HT-29 (cell line): ENCODE measurements at regions not wholly inside any gene's neighbourhood (a gene's known extent, or its start where the extent isn't known, plus 50 kb on each side); places are given as distances from the start of the nearest gene placed in this dataset.
"Not testable (repeated sequence)": the region's sequence is repeated elsewhere in the genome, so short reads cannot be mapped to it uniquely, and the experiment has no call there.

Experiments
- DNase-seq: peaks from one replicate; pipeline ENCODE4 v3.0.0-alpha.2; 2015; ENCODE audit warnings: low spot score

DNA sequence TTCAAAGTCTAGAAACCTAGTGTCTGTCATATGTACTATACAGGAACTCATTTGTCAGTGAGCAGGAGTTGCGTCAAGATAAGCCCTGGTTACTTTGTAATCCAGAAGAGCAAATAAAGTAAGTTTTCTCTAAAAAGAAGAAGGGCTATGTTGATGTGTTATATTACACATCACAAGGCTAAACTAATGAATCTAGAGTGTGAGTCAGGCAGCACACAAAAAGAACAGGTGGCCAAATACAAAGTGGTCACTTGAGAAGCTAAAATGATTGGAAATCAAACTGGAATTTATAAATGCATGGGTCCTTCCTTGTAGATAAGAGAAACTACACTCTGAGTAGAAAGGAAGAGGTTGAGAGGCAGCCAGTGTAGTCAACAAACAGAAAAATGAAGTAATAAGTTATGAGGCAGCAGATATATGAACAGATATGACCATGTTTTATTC lies 771.6 kb downstream of the DIPK2A start:
- no peak for DNase-seq

DNA sequence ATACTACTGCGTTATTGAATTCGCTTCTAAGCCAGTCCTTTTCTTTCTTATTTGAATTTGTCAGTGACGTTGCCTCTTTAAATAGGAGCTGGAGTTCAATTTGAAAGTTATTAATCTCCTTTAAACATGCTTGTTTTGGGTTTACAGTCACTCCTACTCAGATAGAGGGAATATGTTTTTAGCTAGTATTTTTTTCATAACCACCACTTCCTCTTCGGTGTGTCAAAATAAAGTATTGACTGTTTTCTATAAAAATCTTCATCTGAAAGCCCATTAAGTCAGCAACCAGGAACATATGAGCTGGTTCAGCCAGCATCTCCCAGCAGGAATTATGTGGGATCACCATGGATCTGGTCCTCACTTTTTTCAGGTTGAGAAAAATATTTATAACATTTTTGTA lies 772.9 kb downstream of the DIPK2A start:
- no peak for DNase-seq

DNA sequence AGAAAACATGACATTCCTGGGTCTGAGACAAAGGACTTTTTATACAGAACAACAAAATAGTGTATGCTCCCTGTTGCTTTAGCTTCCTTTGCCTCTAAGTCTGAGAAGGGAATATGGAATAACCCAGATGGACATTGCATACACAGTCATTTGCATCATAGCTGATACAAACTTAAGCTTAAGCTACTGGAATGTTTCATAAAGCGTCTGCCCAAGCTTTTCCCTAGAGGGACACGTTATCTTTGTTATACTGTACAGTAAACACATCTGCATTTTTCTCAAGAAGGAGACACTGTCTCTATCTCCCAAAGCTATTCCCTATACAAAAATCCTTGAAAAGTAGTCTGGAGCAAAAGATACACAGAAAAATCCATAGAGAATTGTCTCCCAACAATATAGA lies 775.0 kb downstream of the DIPK2A start:
- no peak for DNase-seq

DNA sequence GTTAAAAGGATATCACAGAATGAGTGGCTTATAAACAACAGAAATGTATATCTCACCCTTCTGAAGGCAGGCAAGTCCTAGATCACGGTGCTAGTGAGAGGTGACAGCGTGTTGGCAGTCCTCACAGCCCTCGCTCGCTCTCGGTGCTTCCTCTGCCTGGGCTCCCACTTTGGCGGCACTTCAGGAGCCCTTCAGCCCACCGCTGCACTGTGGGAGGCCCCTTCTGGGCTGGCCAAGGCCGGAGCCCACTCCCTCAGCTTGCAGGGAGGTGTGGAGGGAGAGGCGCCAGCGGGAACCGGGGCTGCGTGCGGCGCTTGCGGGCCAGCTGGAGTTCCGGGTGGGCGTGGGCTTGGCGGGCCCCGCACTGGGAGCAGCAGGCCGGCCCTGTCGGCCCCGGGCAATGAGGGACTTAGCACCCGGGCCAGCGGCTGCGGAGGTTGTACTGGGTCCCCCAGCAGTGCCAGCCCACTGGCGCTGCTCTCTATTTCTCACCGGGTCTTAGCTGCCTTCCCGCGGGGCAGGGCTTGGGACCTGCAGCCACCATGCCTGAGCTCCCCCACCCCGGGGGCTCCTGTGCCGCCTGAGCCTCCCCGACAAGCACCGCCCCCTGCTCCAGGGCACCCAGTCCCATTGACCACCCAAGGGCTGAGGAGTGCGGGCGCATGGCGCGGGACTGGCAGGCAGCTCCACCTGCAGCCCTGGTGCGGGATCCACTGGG lies 778.1 kb downstream of the DIPK2A start:
- not testable (repeated sequence) for DNase-seq

DNA sequence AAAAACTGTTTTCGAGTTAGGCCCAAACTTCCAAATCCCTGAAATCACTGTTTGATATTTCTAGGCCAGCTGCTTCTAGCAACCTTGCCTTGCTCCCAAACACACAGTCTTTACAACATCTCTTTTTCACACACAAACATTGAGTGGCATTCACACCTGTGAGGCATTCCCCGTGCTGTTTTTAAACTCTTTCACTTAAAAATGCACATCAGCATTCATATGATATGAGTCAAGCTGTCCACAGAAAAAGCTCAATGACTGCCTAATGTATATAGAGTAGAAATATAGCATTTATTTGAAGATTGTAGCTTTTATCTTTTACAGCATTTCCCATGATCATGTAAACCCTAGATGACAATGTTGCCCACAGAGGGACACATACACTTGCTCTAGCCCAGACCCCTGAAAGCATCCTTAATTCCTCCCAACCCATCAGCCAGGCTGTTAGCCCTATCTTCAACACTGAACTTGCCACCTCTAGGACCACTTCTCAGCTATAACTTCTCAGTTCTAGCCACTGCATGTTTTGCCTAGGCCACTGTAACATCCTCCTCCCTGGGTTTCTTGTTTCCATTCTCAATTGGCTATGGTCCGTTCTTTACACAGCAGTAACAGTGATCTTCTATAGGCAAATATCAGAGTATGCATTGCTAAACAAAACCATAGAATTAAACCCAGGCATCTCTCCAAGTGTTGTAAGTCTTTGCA lies 782.6 kb downstream of the DIPK2A start:
- DNase-seq, result no peak

DNA sequence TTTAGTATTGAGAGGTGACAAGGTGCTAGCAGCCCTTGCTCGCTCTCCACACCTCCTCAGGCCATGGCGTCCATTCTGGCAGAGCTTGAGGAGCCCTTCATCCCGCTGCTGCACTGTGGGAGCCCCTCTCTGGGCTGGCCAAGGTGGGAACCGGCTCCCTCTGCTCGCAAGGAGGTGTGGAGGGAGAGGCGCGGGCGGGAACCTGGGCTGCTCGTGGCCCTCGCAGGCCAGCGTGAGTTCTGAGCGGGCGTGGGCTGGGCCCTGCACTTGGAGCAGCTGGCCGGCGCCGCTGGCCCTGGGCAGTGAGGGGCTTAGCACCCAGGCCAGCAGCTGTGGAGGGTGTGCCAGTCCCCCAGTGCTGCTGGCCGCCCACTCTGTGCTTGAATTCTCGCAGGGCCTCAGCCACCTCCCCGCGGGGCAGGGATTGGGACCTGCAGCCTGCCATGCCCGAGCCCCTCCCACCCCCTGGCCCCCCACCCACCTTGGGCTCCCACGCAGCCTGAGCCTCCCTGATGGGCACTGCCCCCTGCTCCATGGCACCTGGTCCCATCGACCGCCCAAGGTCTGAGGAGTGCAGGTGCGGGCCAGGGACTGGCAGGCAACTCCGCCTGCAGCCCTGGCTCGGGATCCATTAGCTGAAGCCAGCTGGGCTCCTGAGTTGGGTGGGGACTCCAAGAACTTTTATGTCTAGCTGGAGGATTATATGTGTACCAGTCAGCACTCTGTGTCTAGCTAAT lies 785.2 kb downstream of the DIPK2A start:
- DNase-seq, result no peak

DNA sequence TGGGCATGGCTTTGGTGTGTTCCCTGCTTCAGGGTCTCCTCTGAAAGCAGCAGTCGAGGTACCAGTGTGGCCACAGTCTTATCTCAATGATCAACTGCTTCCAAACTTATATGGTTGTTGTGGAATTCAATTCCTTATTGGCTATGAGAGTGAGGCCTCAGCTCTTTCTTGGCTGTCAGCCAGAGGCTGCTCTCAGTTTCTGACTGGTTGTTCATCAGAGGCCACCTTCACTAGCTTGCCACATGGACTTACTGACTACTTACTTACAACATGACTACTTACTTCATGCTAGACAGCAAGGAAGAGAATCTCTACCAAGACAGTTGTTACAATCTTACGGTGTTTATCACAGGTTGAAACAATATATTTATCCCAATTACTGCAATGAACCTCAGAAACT lies 789.2 kb downstream of the DIPK2A start:
- peak; percentile 41 for DNase-seq

DNA sequence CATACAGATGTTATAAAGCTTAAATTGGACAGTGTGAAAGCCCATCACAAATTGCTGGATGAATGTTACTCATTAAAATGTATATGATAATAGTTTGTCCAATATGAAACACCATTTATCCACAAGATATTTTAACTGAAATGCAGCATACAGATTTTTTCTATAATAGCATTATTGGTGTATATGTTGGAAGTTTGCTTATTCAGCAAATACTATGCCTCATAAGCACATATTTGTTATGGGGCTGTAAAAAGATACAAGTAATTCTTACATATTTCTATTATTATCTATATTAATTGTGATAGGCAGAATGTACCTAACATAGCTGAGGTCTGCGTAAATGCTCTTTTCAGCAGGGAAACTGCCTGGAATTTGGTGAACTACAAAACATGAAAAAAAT lies 790.5 kb downstream of the DIPK2A start:
- DNase-seq, result no peak

DNA sequence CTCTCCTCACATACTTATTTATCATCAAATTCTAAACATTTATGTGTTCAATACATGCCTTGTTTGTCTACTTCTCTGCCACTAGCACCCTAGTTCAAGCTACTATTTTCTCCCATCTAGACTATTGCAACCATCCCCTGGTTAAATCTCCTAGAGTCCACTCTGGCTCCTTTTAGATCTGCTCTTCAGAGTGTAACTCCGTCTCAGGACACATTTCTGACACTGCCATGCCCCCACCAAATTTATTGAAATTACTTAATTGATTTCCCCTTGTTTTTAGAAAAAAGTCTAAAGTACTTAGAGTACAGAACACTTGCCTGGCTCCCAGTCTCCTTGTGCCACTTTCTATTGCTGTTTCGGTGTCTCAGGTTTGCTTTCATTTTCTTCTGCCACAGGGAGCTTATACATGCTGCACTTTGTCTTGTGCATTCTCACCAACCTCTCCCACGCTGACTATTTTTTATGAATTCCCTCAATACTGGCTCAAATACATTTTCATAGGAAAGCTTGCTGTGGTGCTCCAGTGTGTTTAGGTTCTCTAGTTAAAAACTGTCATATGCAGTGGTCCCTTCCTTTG lies 792.3 kb downstream of the DIPK2A start:
- DNase-seq, result no peak

DNA sequence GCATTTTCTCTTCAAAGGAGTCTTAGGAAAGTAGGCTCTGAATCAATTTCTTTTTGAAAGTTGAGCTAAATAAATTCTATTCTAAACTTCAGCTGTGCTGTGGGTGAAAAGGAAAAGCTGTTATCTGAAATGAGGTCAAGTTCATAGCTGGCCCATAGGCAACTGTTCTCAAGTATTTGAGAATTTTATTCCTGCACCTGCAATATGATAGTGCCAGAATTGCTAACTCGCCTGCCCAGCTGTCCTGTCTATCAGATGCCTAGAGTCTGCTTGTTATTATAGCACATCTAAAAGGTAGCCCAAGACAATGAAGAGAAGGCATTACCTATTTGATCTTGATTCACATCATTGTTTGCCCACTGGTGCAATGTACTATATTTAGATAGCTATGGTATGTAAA lies 798.7 kb downstream of the DIPK2A start:
- DNase-seq, result no peak

DNA sequence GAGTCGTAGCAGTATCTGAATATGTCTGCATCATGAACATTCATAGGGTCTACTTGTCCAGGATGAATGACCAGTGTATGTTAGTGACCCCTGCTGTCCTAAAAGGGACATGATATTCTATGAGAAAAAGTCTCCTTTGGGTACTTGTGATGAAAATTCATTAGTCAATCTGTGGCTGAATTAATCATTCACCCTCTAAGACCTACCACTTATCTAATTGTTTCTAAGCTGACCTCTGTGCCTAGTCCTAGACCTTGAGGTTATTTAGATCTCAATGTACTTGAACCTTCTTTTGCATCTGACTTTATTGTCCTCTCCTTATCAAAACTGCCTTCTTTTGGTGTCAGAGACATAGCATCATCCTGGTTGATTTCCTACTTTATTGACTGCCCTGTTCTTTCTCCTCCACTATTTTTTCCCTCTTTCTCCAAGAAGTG lies 799.3 kb downstream of the DIPK2A start:
- peak; percentile 61 for DNase-seq

DNA sequence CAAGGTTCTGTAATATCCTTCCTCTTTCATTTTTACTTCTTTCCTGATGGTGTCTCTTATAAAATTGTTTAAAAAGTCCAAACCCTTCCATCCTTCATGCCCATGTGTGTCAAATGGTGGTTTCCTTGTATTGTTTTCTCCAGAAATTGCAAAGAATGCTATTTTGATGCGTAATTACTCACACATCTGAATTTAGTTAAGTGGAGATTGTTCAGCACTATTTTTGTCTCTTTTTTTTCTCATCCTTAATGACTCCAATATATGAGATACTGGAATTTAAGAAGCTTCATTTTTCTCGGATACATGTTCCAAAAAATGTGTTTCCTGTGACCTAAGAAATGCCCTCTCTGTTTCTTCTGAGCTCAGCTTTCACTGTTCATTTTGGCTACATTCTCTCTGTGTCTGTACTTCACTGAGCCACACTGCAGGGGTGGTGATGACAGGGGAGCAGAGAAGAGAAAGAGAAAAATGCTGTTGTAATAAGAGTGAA lies 799.8 kb downstream of the DIPK2A start:
- no peak for DNase-seq

DNA sequence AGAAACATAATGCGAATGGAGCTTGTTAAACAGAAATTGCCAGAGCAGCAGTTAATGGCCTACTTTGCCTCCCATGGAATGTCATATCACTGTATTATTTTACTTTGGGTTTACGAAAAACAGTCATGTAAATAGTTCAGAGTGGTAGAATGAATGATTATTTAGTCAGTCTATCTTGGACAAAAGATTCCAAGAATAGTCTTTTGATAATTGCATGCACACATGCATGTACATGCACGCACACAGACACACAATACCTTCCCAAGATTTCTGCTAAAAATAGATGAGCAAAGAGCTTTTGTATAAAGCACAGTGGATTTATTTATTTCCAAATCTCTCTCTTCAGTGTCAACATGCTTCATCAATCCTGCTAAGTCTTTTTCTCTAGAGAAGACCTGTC lies 800.7 kb downstream of the DIPK2A start:
- DNase-seq, result no peak

DNA sequence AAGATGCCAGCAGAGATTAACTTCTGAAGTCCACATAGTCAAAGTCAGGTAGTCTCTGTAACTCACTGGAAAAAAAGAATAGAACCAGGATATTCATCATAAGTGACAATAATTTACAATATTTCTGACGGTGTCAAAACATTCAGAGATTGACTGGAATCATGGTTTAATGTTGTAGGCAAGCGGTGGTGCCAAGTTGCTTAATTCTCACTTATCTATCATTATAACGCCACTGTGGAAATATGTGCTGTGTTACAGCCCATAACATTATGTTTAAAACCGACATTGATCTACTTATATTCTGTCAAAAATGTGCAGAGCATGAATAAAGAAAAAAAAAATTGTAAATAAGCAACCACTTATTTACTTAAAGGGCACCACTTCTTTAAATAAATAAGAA lies 801.7 kb downstream of the DIPK2A start:
- no peak for DNase-seq

DNA sequence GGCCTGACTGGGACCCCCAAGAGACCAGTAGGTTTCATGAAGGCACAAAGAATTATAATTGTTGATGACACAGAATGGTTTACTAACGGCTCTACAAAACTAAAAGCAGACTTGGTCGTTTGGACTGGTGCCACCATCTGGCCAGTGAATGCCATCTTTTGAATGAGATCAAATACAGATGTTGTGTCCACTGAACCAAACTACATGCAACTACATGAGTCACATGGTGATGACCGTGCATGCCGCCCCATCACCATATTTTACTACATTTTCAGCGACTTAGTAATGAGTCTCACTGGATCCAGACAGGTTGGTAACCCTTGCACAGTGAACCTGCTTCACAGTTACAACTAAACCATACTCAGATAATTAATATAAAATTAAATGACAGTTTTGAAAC lies 803.3 kb downstream of the DIPK2A start:
- peak; percentile 15 for DNase-seq

DNA sequence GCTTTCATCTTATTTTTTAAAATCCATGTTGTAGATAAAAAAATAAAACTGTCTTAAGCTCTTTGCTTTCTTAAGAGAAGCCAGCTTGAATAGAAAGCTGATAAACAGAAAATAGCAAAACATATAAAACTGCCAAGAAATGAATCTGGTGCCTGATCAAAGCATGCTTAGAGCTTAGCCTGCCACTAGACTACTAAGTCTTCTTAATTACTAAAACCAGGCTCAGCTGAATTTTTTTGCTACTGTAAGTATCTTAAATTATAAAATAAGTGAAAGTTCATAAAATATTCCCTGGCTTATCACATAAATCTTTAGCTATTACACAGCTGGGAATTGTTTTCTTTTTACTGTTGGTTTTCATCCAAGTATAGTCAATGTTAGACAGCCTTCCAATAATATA lies 803.9 kb downstream of the DIPK2A start:
- DNase-seq, result no peak

DNA sequence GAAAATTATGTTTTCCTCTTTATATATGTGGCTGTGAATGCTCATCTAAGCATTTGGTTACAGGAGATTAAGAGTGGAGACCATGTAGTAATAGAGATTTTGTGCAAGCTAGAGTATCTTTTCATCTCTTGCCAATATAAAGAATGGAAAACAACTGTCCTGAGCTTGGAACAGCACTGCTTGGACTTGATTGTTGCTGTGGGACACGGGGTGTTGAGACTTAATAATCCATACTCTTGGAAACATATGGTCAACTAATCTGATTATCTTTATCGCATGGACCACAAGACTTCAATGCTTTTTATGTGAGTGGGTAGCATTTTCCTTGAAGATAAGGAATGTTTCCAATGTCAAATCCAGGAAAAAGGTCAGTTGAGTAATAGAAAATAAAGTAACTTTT lies 806.3 kb downstream of the DIPK2A start:
- DNase-seq, result no peak

DNA sequence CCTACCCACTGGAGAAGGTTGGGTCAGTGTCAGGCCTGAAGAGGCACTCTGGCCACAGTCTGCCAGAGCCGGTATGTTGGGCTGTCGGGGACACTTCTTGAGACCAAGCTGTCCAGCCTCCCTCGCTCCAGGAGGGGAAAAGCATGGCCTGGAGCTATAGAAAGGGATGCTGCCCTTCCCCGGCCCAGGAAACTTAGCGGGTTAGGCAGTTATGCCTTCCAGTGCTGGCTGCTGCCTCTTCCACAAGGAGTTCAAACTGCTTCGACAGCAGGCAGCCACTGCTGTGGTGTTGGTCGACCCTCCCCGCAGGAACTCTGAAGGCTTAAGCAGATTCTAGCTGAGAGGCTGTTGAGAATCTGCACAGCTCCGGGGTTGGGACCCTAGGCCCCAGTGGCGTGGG lies 819.4 kb downstream of the DIPK2A start:
- no peak for DNase-seq

DNA sequence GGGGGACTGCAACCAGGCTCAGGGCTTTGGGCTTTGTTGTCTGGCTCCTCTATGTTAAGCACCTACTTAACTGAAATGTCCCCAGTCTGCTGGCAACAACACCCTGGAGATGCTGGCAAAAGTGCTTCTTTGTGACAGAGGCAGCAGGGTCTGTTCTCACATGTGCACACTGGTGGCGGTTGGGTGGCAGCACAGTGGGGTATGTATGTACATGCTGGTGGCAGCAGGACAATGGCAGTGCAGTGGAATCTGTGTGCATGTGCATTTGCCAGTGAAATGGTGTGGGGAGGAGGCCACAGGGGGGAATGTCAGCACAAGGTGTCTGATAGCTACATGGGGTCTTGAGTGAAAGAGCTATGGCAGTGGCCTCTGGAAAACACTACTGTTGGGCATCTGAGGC lies 830.3 kb downstream of the DIPK2A start:
- DNase-seq, result no peak

DNA sequence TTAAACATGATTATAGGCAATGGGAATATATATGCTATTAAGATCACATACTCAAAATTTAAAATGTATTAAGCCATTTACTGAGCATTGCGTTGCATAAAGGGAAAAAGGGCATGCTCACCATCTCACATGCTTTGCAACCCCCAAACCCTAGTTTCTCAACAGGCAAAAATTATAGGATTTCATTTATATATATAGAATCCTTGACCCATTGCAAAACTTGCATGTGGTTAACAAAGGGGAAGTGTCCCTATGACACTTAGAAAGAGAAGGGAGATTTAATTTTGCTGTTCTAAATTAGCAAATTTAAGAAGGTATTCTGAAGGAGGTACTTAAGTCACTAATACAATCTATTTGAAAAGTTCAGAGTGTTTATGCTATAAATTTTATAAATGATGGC lies 837.8 kb downstream of the DIPK2A start:
- no peak for DNase-seq

DNA sequence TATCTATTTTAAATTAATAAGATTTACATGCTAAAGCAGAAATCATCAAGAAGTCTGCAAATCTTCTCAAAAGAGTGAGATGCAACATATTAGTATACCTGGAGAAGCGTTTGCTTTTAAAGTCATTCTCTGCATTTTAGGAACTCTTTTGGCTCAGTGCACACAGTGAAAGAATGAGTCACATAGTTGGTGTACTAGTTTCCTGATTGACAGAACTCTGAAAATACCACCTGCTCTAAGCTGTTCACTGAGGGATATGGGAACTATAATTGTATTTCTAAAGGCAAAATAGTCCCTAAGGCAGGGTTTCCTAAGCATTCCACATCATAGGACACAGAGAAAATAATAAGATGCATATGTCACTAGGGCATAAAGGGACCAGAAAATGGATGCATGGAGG lies 838.5 kb downstream of the DIPK2A start:
- no peak for DNase-seq

DNA sequence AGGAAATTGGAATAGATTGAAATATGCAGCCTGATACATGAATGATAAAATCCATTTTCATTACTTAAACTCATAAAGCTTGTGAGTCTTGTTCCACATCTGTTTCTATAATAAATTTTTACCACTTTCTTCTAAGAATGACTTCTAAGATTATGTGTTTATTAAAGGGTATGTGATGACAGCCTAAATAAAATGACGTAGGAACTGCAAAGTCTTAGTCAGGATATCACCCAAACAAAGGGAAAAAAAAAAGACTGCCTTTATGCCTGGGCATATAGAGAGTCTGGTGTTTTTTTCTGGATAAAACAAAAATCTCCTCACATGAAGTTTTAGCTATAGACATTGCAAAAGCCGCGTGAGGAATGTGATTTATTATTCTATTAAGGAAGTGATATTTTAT lies 844.0 kb downstream of the DIPK2A start:
- DNase-seq, result no peak
